NCI-H1417 (cell line): ENCODE measurements at regions not wholly inside any gene's neighbourhood (a gene's known extent, or its start where the extent isn't known, plus 50 kb on each side); places are given as distances from the start of the nearest gene placed in this dataset.
"Not testable (repeated sequence)": the region's sequence is repeated elsewhere in the genome, so short reads cannot be mapped to it uniquely, and the experiment has no call there.

Experiments
- DNase-seq, 3 experiments: peaks; one replicate each; lab custom pipeline; 2025; lab: John Stamatoyannopoulos, UW

DNA sequence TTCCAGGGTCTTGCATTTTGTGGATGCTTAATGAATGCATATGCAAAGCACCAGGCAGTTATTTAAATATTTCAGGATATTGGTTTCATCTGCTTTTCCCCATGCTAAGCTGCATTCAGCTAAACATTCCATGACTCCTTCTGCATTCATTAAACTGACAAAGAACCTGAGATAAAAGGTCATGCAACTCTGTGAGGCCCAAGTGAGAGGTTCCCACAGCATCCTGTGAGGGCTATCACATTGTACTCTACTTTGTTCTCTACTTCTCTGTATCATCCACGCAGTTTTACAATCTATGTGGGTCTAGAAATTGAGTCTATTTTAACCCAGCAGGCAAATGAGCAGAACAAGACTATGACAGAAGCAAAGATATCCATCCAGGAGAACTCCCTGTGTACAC lies 86.4 kb upstream of the PRSS16 start:
- no peak for DNase-seq

DNA sequence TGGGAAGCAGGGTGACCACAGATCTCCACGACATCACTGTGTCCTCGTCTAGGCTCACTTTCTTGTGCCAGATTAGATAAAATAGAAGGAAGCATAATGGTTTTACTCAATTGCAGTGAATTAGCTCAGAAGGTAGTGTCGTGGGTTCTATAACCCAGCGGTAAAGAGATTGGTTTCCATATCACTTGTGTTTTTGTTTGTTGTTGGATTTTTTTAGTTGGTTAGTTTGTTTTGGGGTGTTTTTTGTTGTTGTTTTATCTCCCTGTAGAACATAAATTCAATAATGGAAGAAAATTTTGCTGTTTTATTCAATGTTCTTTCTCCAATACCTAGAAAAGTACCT lies 85.9 kb upstream of the PRSS16 start:
- DNase-seq, result no peak

DNA sequence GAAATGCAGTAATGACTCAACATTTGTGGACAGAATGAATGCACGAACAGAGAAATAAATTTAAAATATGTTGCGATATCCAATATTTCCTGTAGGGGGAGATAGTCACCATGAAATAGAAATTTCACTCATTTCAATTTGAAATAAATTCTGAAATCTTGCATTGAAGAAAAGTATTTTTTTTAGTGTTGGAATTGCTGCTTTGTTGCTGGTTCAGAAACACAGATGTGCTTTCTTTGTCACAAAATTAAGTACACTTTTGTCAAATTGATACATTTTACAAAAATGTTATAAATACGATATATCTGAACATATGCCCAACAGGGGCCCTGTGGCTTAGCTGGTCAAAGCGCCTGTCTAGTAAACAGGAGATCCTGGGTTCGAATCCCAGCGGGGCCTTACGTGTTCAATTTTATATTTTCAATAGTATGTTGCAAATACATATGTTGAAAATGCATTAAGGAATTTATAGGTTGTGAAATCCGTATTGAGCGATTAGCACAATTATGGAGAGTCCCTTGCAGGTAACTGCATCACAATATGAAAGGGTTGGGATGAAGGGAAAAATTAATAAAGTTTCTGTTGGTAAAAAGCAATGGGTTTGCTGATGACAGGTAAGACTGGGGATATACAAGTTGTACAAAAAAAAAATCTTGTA lies 85.4 kb upstream of the PRSS16 start:
- DNase-seq, result peak; percentile 33 to 83 (median 58)

DNA sequence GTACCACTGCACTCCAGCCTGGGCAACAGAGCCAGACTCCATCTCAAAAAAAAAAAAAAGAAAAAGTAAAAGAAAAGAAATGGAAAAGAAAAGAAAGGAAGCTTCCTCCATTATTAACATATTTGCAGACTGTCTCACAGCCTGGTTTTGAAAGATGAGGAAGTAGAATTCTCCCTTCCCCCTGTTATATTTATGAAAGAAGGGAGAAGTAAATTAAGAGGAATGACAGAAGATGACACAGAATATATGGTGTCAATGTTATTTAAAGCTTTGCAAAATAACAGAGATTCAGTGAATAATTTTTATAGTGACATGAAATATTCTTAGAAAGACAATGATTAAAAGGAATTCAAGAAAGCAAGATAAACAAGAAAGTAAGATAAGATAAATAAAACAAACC lies 83.7 kb upstream of the PRSS16 start:
- no peak for DNase-seq

DNA sequence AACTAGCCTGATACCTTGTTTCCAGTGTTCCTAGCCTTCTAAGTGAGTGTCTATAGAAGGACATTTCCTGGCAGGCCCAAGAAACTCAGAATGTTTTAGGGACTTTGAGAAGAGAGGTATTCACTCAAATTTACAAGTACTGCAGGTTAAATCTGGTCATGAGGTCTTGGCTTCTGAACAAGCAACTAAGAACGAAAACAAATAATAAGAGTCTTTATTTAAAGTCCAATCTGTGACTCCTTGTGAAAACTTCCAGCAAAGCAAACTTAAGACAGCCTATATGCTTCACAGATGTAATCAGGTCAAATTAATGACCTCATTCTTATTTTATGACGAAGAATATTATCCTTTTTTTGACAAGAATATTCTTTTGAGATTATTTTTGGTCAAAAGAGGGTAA lies 79.4 kb upstream of the PRSS16 start:
- DNase-seq, result no peak

DNA sequence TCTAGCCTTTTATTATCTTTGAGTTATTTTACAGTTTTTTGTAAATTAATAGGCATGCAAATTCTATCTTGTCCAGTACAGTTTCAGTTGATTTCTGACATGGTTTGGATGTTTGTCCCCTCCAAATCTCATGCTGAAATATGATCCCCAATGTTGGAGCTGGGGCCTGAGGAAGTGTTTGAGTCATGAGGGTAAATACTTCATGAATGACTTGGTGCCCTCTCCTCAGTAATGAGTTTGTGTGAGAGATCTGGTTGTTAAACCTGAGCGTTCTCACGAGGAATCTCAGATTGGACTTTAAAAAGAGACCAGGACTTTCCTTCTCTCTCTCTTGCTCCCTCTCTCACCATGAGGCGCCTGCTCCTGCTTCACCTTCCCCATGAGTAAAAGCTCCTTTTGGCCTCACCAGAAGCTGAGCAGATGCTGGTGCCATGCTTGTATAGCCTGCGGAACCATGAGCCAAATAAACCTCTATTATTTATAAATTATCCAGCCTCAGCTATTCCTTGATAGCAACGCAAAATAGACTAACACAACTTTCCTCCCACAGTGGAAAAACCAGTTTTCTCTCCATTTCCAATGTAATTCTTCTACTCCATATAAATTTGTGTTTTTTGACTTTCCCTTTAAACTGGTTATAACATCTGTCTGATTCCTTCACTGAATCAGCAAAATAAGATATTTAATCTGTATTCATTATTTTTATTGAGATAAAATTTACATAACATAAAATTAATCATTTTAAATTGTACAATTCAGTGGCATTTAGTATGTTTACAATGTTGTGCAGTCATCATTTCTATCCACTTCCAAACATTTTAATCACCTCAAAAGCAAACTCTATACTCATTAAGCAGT lies 78.7 kb upstream of the PRSS16 start:
- DNase-seq, result no peak

DNA sequence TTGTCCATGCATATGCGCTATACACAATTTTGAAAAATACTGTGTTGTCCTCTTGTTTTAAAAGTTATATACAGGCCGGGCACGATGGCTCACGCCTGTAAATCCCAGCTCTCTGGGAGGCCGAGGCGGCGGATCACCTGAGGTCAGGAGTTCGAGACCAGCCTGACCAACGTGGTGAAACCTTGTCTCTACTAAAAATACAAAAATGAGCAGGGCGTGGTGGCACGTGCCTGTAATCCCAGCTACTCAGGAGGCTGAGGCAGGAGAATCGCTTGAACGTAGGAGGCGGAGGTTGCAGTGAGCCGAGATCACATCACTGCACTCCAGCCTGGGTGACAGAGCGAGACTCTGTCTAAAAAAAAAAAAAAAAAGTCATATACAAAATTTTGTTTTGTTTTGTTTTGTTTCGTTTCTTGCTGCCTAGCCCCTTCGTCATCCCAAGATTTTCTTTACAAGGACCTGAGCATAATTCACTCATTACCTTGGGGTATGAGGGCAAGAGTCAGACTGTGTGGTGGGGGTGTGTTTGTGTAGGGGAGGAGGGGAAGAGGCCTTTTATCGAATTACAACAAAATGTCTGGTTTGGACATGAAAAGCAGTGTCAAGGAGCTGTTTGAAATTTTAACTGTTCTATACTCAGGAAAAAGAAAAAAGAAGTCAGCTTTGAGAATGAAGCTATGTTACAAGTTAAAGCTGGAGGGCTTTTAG lies 74.8 kb upstream of the PRSS16 start:
- DNase-seq, result not testable (repeated sequence)

DNA sequence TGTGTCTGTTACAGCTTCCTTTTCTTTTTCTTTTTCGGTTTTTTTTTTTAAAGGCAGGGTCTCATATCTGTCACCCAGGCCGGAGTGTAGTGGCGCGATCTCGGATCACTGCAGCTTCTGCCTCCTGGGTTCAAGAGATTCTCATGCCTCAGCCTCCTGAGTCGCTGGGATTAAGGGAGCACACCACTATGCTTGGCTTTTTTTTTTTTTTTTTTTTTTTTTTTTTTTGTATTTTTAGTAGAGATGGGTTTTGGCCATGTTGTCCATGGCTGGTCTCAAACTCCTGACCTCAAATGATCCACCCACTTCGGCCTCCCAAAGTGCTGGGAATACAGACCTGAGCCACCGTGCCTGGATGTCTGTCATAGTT lies 74.3 kb upstream of the PRSS16 start:
- not testable (repeated sequence) for DNase-seq

DNA sequence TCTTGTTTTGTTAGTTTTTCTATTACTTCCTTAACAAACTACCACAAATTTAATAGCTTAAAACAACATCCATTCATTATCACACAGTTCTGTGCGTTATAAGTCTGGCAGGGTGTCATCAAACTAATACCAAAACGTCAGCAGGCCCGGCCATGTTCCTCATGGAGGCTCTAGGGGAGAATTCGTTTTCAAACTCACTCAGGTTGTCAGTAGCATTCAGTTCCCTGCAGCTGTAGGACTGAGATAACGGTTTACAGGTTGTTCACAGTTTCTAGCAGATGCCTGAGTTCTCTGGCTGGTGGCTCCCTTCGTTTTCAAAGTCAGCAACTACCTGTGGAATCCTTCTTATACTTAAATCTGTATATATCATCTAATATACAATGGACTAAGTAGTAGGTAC lies 72.5 kb upstream of the PRSS16 start:
- DNase-seq, result no peak

DNA sequence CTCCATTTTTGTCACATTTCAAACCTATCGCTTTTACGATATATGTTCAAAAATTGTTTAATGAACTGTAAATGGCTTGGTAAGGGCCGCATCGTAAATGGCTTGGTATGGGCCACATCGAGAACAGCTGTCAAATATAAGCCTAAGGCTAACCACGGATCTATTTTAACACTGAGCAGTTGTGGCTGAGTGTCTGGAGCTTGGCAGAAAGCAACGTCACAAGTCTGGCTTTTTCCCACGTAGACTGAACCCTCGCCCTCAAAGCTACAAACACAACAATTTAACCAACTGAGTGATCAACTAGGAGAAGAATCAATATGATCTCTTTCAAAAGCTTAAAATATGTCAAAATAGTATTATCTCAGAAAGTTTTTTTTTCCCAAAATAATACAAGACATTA lies 71.4 kb upstream of the PRSS16 start:
- peak in 1 of 3 experiments; percentile 31 for DNase-seq

DNA sequence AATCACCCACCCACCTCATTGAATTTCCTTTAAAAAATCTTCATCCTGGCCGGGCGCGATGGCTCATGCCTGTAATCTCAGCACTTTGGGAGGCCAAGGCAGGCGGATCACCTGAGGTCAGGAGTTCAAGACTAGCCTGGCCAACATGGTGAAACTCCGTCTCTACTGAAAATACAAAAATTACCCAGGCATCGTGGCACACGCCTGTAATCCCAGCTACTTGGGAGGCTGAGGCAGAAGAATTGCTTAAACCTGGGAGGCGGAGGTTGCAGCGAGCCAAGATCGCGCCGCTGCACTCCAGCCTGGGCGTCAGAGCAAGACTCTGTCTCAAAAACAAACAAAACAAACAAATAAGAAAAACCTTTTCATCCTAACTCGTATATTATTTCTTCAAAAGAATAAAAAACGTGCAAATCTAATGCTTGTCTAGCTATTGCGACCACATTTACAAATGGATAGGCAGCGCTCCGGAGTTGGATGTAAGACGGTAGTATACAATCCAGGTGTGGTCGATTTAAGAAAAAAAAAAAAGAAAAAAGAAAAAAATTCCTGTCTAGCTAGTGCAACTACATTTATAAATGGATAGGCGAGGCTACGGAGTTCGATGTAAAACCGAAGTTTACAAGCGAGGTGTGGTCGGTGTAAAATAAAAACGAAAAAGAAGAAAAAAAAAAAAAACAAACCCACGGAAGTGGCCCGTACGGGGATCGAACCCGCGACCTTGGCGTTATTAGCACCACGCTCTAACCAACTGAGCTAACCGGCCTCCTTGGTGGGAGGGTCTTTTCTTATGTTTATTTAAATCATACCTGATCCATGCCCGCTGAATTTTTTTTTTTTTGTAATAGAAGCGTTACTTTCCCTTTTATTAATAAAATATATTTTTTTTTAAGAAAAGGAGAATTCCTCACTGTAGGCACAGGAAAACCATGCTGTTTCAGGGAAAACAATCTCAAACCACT lies 70.7 kb upstream of the PRSS16 start:
- DNase-seq, result peak; percentile 30 to 85 (median 55)

DNA sequence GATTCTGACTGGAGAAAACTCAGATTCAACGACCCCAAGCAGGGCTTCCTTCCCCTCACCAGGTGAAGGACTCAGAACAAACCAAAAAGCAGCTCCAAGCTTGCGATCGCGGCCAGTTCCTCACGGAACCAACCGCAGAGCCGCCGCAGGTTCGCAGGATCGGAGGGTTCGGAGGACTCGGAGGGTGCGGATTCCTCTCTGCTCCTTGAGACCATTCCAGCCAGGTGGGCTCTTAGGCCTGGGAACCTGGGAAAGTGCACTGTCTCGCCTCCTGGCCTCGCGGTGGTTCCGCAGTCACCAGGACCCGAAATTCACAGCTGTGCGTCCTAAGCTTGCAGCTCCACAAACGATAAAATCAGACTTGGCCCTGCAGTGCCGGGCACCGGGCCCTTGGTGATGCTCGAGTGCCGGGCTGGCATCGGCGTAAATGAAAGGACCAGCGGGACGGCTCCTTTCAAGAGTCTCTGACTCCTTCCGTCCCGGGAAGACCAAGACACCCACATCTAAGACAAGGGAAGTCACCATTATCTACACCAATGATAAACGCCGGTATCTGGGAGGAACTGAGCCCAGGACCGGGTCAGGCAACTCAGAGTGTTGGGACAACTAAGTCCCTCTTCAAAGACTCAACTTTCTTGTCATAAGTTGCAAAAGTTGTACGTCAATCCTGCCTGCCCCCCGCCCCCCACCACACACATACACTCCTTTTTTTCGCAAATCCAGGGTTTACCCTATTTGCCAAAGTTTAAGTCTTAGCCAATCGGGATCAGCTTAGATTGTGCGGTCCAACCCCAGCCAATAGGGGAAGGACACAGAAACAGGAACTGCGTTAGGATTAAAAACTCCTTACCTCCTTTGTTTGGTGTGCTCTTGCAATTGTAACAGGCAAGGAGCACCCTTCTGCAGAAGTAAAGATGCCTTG lies 69.8 kb upstream of the PRSS16 start:
- peak; percentile 57 to 86 (median 67) for DNase-seq

DNA sequence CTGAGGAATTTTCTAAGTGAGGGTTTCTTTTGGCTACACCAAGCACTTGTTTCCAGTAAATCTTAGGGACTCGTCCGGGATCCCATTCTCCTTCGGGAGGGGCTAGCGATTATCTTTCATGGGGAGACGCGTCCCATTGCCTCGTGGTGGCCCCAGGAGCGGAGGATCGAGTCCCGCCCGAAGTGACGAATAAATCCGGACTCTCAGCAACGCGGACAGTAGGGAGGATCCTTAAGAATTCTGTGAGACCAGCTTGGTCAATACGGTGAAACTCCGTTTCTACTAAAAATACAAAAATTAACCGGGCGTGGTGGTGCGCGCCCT lies 69.1 kb upstream of the PRSS16 start:
- DNase-seq, result no peak

DNA sequence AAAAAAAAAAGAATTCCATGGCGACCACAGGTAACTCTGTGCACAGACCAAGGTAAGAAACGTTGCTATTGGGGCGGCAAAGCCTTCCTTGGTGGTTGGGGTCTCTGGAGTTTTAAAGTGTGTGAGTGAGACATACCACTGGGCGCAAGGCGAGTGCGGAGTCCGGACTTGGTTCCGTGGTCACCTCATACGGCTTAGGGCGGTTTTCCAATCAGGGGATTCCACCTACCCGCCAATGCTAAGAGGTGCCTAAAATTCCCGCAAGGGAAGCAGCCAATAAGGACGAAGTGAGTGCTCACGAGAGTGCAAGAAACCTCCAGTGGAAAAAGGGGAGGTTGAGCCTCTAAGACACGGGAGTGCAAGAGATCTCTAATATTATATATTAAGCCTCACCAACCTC lies 68.6 kb upstream of the PRSS16 start:
- DNase-seq, result no peak

DNA sequence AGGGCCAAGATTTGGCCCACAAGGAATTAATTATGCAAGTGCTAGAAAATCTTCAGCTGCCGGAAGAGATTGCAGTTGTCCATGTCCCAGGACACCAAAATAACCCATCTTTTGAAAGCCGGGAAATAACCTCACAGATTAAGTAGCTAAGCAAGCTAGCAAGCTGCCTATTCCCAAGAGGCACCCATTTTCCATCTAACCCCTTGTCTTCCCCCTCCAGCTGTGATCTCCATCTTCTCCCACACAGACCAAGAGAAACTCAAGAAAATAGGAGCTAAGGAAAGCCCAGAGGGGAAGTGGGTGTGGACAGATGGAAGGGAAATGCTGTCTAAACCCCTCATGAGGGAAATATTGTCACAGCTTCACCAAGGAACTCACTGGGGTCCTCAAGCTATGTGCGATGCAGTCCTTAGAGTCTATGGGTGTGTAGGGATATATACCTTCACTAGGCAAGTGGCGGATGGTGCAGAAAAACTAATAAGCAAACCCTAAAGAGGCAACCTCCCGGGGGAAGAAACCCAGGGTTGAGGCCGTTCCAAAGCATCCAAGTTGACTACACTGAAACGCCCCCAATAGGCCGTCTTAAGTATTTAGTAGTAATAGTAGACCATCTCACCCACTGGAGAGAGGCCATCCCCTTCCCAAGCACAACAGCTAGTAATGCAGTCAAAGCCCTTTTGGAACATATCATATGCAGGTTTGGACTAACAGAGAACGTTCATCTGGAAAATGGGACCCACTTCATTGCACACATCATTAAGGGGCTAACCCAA lies 64.3 kb upstream of the PRSS16 start:
- no peak for DNase-seq

DNA sequence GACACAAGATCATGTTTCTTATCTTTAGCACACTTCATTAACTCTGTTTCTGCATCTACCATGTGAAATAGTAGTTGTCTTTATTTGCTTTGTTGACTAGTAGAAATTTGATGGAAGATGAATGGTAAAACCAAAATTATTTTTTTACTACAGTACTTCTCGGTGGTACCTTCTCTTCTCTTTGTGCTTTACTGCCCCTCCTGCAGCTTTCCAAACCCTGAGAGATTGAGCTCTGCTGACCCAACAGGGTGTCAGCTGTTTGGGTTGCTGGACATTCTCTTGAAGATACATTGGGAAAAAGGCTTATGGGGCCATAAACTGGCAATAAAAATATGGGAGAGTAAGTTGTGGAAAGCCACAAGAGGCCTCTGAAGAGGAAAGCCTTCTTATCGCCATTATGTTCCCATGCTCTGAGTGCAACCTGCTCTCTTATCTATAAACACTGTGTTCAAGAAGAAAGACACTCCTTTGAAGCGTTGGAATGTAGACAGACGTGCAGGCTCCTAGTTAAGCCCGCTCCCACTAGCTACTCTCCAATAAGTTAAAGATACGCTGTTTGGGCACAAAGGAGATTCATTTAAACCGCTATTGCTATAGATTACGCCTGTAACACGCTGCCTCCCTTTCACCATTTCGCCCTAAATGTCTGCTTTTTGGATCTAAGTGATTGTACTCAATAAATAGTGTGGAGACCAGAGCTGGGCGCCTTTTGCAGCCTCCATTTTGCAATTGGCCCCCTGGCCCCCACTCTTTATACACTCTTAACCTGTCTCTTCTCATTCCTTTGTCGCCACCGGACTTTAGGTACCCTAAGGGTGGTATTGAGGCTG lies 60.1 kb upstream of the PRSS16 start:
- no peak for DNase-seq

DNA sequence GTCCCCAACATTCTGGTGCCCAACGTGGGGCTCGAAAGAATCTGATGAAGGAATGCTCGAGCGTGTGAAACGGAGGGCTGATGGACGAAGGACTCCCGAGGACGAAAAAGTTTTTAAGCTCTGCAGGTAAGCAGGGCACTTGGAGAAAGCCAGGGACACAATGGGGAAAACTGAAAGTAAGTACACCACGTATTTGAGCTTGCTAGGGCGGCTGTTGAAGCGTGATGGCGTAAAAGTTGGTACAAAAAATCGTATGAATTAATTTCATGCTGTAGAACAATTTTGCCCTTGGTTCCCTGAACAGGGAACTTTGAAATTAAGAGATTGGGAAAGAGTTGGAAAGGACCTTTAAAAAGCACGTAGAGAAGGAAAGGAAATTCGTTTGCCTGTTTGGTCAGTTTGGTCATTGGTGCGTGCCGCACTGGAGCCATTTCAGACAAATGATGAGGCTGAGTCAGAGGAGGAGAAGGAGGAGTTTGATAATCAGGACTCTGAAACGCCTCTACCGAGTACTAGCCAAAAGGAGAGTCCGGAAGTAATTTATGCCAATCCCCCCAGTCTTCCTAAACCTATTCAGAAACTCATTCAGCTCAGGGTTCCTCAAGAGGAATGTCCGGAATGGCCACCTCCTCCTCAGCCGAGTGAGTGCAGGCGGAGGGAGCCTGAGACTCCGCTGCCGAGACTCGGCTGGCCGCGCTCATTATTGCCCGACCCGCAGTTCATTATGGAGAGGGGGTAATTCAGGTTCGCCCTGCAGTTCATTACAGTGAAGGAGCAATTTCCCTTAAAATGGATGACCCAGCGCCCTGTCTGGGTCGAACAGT lies 59.2 kb upstream of the PRSS16 start:
- peak in 2 of 3 experiments; percentile 75 to 81 for DNase-seq

DNA sequence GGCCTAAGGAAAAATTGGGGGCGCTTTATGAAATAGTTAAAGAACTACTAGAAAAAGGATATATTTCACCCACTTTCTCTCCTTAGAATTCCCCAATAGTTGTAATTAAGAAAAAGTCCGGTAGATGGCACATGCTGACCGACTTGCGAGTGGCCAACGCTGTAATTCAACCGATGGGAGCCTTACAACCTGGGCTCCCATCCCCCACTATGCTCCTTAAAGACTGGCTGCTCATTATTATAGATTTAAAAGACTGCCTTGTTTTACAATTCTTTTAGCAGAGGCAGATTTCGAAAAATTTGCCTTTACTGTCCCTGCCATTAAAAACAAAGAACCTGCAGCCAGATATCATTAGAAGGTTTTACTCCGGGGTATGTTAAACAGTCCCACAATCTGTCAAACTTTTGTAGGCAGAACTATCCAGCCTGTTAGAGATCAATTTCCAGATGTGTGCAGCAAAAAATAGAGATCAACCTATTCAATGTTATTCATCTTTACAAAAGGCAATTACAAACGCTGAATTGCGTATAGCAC lies 58.5 kb upstream of the PRSS16 start:
- DNase-seq, result peak; percentile 65 to 86 (median 68)
